ENCODE measurements at regions not wholly inside any gene's neighbourhood (a gene's known extent, or its start where the extent isn't known, plus 50 kb on each side); places are given as distances from the start of the nearest gene placed in this dataset.

DNA sequence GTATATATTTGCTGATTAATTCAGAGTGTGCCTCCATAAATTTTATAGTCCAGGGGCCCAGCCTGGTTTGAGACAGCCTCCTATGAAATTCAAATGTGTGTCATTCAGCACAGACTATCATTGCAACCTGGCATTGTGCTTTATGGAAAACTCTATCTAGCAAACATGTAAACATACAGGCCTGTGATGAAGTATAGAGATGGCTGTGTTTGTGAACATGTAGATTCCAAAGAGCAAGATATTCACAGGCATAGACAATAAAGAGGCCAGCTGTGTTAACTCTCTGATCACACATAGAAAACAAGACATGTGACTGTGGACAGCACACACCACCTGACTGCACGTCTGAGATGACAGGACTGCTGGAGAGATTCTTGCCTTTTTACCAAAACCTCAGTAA lies 297.9 kb downstream of the EN1 start:
- Histone ChIP-seq H3K9ac (ENCODE audit: low read depth in 1 of 2, low read length in 2 of 2) (no peak overlapping the region), H3K27me3 (ENCODE audit: control insufficient read depth in 4 of 4, insufficient read depth in 4 of 4, low read length in 3 of 4) (peaks cover 0 to 2% (median 0%) of the 10 kb centered on the region in 4 donors), H3K9me3 (ENCODE audit: control insufficient read depth in 4 of 4, low read length in 3 of 4) (no peaks in the 10 kb centered on the region), H3K4me3 (ENCODE audit: low read depth in 1 of 3, low read length in 3 of 3) (no peak overlapping the region), H3K36me3 (ENCODE audit: control insufficient read depth in 4 of 4, insufficient read depth in 3 of 4, low read depth in 1 of 4, low read length in 3 of 4) (no peaks in the 10 kb centered on the region), H3K4me1 (ENCODE audit: control insufficient read depth in 4 of 4, insufficient read depth in 4 of 4, low read length in 3 of 4) (no peaks in the 10 kb centered on the region), H3K27ac (ENCODE audit: low read depth in 1 of 2, low read length in 2 of 2) (no peak overlapping the region)
- no peak for DNase-seq (ENCODE audit: low spot score)
- WGBS = 74% methylated on average over 1 of the region's 1 CpG
- TF ChIP-seq FOXA2 (IDR thresholded peaks at IDR 0.05) (no peak), TAF1 (conservative IDR thresholded peaks at IDR 0.05) (no peak), SP1 (IDR thresholded peaks at IDR 0.05) (no peak), REST (IDR thresholded peaks at IDR 0.05) (no peak), EGR1 (IDR thresholded peaks at IDR 0.05; ENCODE audit: low read depth in 2 of 2) (no peak), RXRA (IDR thresholded peaks at IDR 0.05) (no peak), FOXA1 (IDR thresholded peaks at IDR 0.05) (no peak)

- Histone ChIP-seq H3K9me3 (ENCODE audit: control insufficient read depth in 4 of 4, low read length in 3 of 4) (no peaks in the 10 kb centered on the region), H3K4me3 (ENCODE audit: low read depth in 1 of 3, low read length in 3 of 3) (no peak overlapping the region), H3K27me3 (ENCODE audit: control insufficient read depth in 4 of 4, insufficient read depth in 4 of 4, low read length in 3 of 4) (peaks cover 0 to 2% (median 0%) of the 10 kb centered on the region in 4 donors), H3K27ac (ENCODE audit: low read depth in 1 of 2, low read length in 2 of 2) (no peak overlapping the region), H3K36me3 (ENCODE audit: control insufficient read depth in 4 of 4, insufficient read depth in 3 of 4, low read depth in 1 of 4, low read length in 3 of 4) (no peaks in the 10 kb centered on the region), H3K9ac (ENCODE audit: low read depth in 1 of 2, low read length in 2 of 2) (no peak overlapping the region), H3K4me1 (ENCODE audit: control insufficient read depth in 4 of 4, insufficient read depth in 4 of 4, low read length in 3 of 4) (no peaks in the 10 kb centered on the region)
- 76% methylated on average over 8 of the region's 8 CpGs for WGBS
- no peak for DNase-seq (ENCODE audit: low spot score)
- TF ChIP-seq FOXA1 (IDR thresholded peaks at IDR 0.05) = no peak
- TF ChIP-seq, protein P1, sequence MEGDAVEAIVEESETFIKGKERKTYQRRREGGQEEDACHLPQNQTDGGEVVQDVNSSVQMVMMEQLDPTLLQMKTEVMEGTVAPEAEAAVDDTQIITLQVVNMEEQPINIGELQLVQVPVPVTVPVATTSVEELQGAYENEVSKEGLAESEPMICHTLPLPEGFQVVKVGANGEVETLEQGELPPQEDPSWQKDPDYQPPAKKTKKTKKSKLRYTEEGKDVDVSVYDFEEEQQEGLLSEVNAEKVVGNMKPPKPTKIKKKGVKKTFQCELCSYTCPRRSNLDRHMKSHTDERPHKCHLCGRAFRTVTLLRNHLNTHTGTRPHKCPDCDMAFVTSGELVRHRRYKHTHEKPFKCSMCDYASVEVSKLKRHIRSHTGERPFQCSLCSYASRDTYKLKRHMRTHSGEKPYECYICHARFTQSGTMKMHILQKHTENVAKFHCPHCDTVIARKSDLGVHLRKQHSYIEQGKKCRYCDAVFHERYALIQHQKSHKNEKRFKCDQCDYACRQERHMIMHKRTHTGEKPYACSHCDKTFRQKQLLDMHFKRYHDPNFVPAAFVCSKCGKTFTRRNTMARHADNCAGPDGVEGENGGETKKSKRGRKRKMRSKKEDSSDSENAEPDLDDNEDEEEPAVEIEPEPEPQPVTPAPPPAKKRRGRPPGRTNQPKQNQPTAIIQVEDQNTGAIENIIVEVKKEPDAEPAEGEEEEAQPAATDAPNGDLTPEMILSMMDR (IDR thresholded peaks at IDR 0.05; ENCODE audit: low read depth, low read length, missing input control) = no peak
- TF ChIP-seq JUND (IDR thresholded peaks at IDR 0.05) = no peak
- TF ChIP-seq RXRA (IDR thresholded peaks at IDR 0.05) = no peak
- no peak for TF ChIP-seq ZBTB33 (IDR thresholded peaks at IDR 0.05)
- TF ChIP-seq YY1 (IDR thresholded peaks at IDR 0.05) = no peak
- no peak for TF ChIP-seq HNF4G (IDR thresholded peaks at IDR 0.05)
- no peak for TF ChIP-seq SP1 (IDR thresholded peaks at IDR 0.05)
- TF ChIP-seq REST (IDR thresholded peaks at IDR 0.05) = no peak
- no peak for TF ChIP-seq FOXA2 (IDR thresholded peaks at IDR 0.05)
Observed at GRCh38 chr2:118548880-118549488, 298.5 kb downstream of the EN1 start.

Measured in liver (tissue), 8 donors.